Gastrocnemius medialis (tissue), 4 donors: ENCODE measurements at regions not wholly inside any gene's neighbourhood (a gene's known extent, or its start where the extent isn't known, plus 50 kb on each side); places are given as distances from the start of the nearest gene placed in this dataset.

Source experiments
- ATAC-seq, 2 donors: fragments of 150-250 bp; one replicate each; pipeline ENCODE4 v1.9.1; 2016
- DNase-seq, 2 donors: peaks; one replicate each; pipeline ENCODE4 v3.0.0-alpha.2; 2019
- H3K27ac ChIP-seq, 4 donors: fragments of 200-600 bp; sonication (generic); 1 replicate in 1 of 4; 2 replicates in 3 of 4; pipeline ENCODE4 v1.5.1; 2016 to 2018; ENCODE audit warnings: mild to moderate bottlenecking in 2 of 4, moderate library complexity in 1 of 4
- H3K27me3 ChIP-seq, 3 donors: fragments of 200-600 bp; sonication (generic) in 2 of 3; 1 replicate in 1 of 3; 2 replicates in 2 of 3; pipeline versions ENCODE4 v1.5.1 to v1.6.0; 2016 to 2019; ENCODE audit warnings: mild to moderate bottlenecking in 1 of 3, moderate library complexity in 1 of 3
- H3K36me3 ChIP-seq, 2 donors: fragments of 200-600 bp; sonication (generic) in 1 of 2; one replicate each; pipeline ENCODE4 v1.5.1; 2017 to 2018
- H3K4me1 ChIP-seq, 2 donors: fragments of 200-600 bp; sonication (generic) in 1 of 2; one replicate each; pipeline ENCODE4 v1.5.1; 2016 to 2017; ENCODE audit warnings: mild to moderate bottlenecking in 2 of 2
- H3K4me3 ChIP-seq, 4 donors: fragments of 200-600 bp; sonication (generic) in 3 of 4; 1 replicate in 1 of 4; 2 replicates in 3 of 4; pipeline ENCODE4 v1.5.1; 2016 to 2019; ENCODE audit warnings: mild to moderate bottlenecking in 2 of 4
- H3K9me3 ChIP-seq, 3 donors: fragments of 200-600 bp; sonication (generic) in 2 of 3; 1 replicate in 1 of 3; 2 replicates in 2 of 3; pipeline ENCODE4 v1.5.1; 2016 to 2019
- CTCF ChIP-seq, 5 experiments: fragments of 450-650 bp in 3 of 5; fragments of 200-600 bp in 2 of 5; sonication (generic) in 2 of 5; IDR thresholded peaks in 4 of 5; conservative IDR thresholded peaks in 1 of 5; 1 replicate in 4 of 5; 2 replicates in 1 of 5; pipeline ENCODE4 v1.5.1; 2016 to 2019; ENCODE audit warnings: antibody characterized with exemption in 5 of 5, mild to moderate bottlenecking in 3 of 5, moderate library complexity in 3 of 5
- POLR2A ChIP-seq, 2 donors: fragments of 450-650 bp; IDR thresholded peaks; one replicate each; pipeline ENCODE4 v1.6.1; 2017; ENCODE audit warnings: antibody characterized with exemption in 2 of 2, mild to moderate bottlenecking in 2 of 2, moderate library complexity in 2 of 2
- in situ Hi-C, 4 donors: fragments of 200-750 bp; cut with MboI; loops; one replicate each; pipeline versions ENCODE4 v1.15.0 to v1.8.0; 2017; ENCODE audit warnings: low sequenced_read_pairs in 4 of 4
- intact Hi-C: fragments of 100-400 bp; cut with DNase I; formaldehyde crosslinking; loops from one replicate; pipeline ENCODE4 v1.15.1; 2023; ENCODE audit warnings: low total_unique reads

DNA sequence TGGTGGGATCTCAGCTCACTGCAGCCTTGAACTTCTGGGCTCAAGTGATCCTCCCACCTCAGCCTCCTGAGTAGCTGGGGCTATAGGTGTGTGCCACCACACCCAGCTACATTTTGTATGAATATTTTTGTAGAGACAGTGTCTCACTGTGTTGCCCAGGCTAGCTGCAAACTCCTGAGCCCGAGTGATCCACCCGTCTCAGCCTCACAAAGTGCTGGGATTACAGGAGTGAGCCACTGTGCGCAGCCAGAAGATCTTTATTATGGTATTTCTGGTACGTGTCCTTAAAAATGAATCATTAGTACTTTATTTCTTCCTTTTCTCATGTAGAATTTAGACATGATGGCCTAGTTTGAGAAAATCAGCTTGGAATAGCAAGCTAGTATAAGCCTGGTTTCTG is 153.3 kb downstream of the BCHE start:
- Histone ChIP-seq H3K4me3 (no peak overlapping the region), H3K27ac (no peak overlapping the region), H3K27me3 (no peaks in the 10 kb centered on the region), H3K9me3 (no peaks in the 10 kb centered on the region), H3K36me3 (no peaks in the 10 kb centered on the region), H3K4me1 (no peaks in the 10 kb centered on the region)
- ATAC-seq (no peak), DNase-seq (no peak)
- in situ Hi-C loops, result no loop called here
- intact Hi-C loops, result no loop called here
- no peak for TF ChIP-seq CTCF (IDR thresholded peaks at IDR 0.05 in 4 of 5, conservative IDR thresholded peaks at IDR 0.05 in 1 of 5)
- no peak for TF ChIP-seq POLR2A (IDR thresholded peaks at IDR 0.05)

DNA sequence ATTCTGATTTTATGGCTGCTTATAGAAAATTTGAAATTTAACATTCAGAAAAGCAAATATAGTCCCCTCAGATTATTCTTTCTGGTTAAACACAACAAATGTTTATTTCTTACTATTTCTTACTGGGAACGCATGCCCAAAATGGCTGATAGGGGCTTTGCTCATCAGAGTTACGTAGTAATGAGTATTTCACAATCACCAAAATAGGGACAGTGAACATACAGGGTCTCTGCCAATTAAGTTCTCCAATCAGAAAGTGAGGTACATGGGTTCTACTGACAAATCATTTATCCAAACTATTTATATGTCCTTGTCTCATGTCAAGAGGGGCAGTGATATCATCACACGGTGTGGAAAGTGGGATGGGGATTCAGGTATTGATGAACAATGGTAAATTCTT is 154.5 kb downstream of the BCHE start:
- no peak overlapping the region for H3K4me3 ChIP-seq
- in situ Hi-C loops (no loop called here), intact Hi-C loops (no loop called here)
- DNase-seq (no peak), ATAC-seq (no peak)
- H3K4me1 ChIP-seq, result no peaks in the 10 kb centered on the region
- H3K27ac ChIP-seq, result no peak overlapping the region
- H3K36me3 ChIP-seq, result no peaks in the 10 kb centered on the region
- no peaks in the 10 kb centered on the region for H3K27me3 ChIP-seq
- TF ChIP-seq CTCF (IDR thresholded peaks at IDR 0.05 in 4 of 5, conservative IDR thresholded peaks at IDR 0.05 in 1 of 5) (no peak), POLR2A (IDR thresholded peaks at IDR 0.05) (no peak)
- H3K9me3 ChIP-seq, result no peaks in the 10 kb centered on the region

DNA sequence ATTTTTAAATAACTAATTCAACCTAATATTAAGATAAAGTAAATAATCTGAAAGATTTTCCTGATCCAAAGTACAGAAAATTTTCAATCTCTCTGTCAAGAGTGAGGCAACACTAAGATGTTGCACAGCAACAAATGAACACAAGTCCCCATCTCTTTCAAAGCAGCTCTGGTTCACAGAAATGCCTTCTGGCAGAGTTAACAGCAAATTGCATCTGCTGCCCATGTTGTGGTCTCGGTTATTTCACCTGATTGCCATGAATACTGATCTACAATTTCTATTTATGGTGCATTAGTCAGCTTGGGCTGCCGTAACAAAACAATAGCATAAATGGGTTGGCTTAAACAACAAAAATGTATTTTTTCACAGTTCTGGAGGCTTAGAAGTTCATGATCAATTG is 167.3 kb downstream of the BCHE start:
- H3K4me1 ChIP-seq, result no peaks in the 10 kb centered on the region
- intact Hi-C loops (no loop called here), in situ Hi-C loops (no loop called here)
- ATAC-seq (no peak), DNase-seq (no peak)
- no peak for TF ChIP-seq CTCF (IDR thresholded peaks at IDR 0.05 in 4 of 5, conservative IDR thresholded peaks at IDR 0.05 in 1 of 5)
- TF ChIP-seq POLR2A (IDR thresholded peaks at IDR 0.05), result no peak
- no peaks in the 10 kb centered on the region for H3K9me3 ChIP-seq
- H3K27me3 ChIP-seq, result no peaks in the 10 kb centered on the region
- no peak overlapping the region for H3K4me3 ChIP-seq
- H3K36me3 ChIP-seq, result no peaks in the 10 kb centered on the region
- H3K27ac ChIP-seq, result no peak overlapping the region

DNA sequence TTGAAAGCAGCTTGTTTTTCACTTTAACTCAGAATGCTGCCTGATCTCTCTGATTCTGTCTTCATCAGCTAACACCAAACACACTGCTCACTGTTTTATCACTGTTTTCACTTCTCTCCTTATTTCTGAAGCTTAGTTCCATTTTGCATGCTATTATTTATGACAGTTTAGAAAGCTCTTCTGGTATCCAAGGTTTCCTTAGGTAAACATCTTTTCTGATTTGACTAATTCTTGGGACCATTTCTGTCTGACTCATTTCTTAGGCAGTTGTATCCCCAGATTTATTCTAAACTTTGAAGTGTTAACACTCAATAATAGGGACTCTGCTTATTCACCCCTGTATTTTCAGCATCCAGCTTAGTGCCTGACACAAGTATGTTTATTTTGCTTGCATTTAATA is 167.7 kb downstream of the BCHE start:
- ATAC-seq (no peak), DNase-seq (no peak)
- TF ChIP-seq CTCF (IDR thresholded peaks at IDR 0.05 in 4 of 5, conservative IDR thresholded peaks at IDR 0.05 in 1 of 5), result no peak
- no peak for TF ChIP-seq POLR2A (IDR thresholded peaks at IDR 0.05)
- no peaks in the 10 kb centered on the region for H3K4me1 ChIP-seq
- H3K27me3 ChIP-seq, result no peaks in the 10 kb centered on the region
- no peaks in the 10 kb centered on the region for H3K9me3 ChIP-seq
- intact Hi-C loops, result no loop called here
- no peaks in the 10 kb centered on the region for H3K36me3 ChIP-seq
- in situ Hi-C loops, result no loop called here
- H3K4me3 ChIP-seq, result no peak overlapping the region
- H3K27ac ChIP-seq, result no peak overlapping the region

- Histone ChIP-seq H3K4me1 (no peaks in the 10 kb centered on the region), H3K4me3 (no peak overlapping the region), H3K9me3 (no peaks in the 10 kb centered on the region), H3K27me3 (no peaks in the 10 kb centered on the region), H3K27ac (no peak overlapping the region), H3K36me3 (no peaks in the 10 kb centered on the region)
- DNase-seq (no peak), ATAC-seq (no peak)
- TF ChIP-seq CTCF (IDR thresholded peaks at IDR 0.05 in 4 of 5, conservative IDR thresholded peaks at IDR 0.05 in 1 of 5) (no peak), POLR2A (IDR thresholded peaks at IDR 0.05) (no peak)
- in situ Hi-C loops, result no loop called here
- intact Hi-C loops, result no loop called here
These were observed 169.5 kb downstream of the BCHE start for GRCh38 chr3:165667676-165668075.
